Gastrocnemius medialis (tissue), 4 donors: ENCODE measurements at regions not wholly inside any gene's neighbourhood (a gene's known extent, or its start where the extent isn't known, plus 50 kb on each side); places are given as distances from the start of the nearest gene placed in this dataset.

ENCODE experiments used
- CTCF ChIP-seq, 5 experiments: fragments of 450-650 bp in 3 of 5; fragments of 200-600 bp in 2 of 5; sonication (generic) in 2 of 5; IDR thresholded peaks in 4 of 5; conservative IDR thresholded peaks in 1 of 5; 1 replicate in 4 of 5; 2 replicates in 1 of 5; pipeline ENCODE4 v1.5.1; 2016 to 2019; ENCODE audit warnings: antibody characterized with exemption in 5 of 5, mild to moderate bottlenecking in 3 of 5, moderate library complexity in 3 of 5
- POLR2A ChIP-seq, 2 donors: fragments of 450-650 bp; IDR thresholded peaks; one replicate each; pipeline ENCODE4 v1.6.1; 2017; ENCODE audit warnings: antibody characterized with exemption in 2 of 2, mild to moderate bottlenecking in 2 of 2, moderate library complexity in 2 of 2

- no peak for TF ChIP-seq CTCF (IDR thresholded peaks at IDR 0.05 in 4 of 5, conservative IDR thresholded peaks at IDR 0.05 in 1 of 5)
- TF ChIP-seq POLR2A (IDR thresholded peaks at IDR 0.05), result no peak
Observed at GRCh38 chr2:59217360-59217759, 976.2 kb upstream of the FANCL start.
